Mucosa of descending colon (tissue), 3 donors: ENCODE measurements at regions not wholly inside any gene's neighbourhood (a gene's known extent, or its start where the extent isn't known, plus 50 kb on each side); places are given as distances from the start of the nearest gene placed in this dataset.

Experiments
- ATAC-seq: fragments of 200-7000 bp; cut with Tn5 transposase; one replicate; pipeline ENCODE4 v1.9.1; 2020; ENCODE audit warnings: mild to moderate bottlenecking, moderate library complexity
- DNase-seq, 3 donors: peaks; one replicate each; pipeline ENCODE4 v3.0.0-alpha.2; 2020
- H3K36me3 ChIP-seq: fragments of 200-600 bp; one replicate; pipeline ENCODE4 v1.8.0; 2021; ENCODE audit warnings: low read depth, mild to moderate bottlenecking
- H3K4me1 ChIP-seq: fragments of 200-600 bp; one replicate; pipeline ENCODE4 v1.8.0; 2021; ENCODE audit warnings: low read depth, mild to moderate bottlenecking
- H3K4me3 ChIP-seq: fragments of 200-600 bp; one replicate; pipeline ENCODE4 v1.8.0; 2021; ENCODE audit warnings: mild to moderate bottlenecking
- H3K9me3 ChIP-seq: fragments of 200-600 bp; one replicate; pipeline ENCODE4 v1.8.0; 2021; ENCODE audit warnings: mild to moderate bottlenecking
- CTCF ChIP-seq: fragments of 200-600 bp; IDR thresholded peaks from one replicate; pipeline ENCODE4 v1.8.0; 2022; ENCODE audit warnings: antibody characterized with exemption, mild to moderate bottlenecking
- intact Hi-C, 2 donors: fragments of 100-400 bp; cut with DNase I in 1 of 2; cut with micrococcal nuclease in 1 of 2; formaldehyde crosslinking; loops; one replicate each; pipeline versions ENCODE4 v1.11.0 to v1.11.1; 2022; cut with DNase I, micrococcal nuclease
- donor health status: DM: no; HTN: no; CAD: no; lungs with moderate emphysema.
- donor health status: DM: no; HTN: no; CAD: no.
- donor health status: DM: no; HTN: yes; CAD: no.

DNA sequence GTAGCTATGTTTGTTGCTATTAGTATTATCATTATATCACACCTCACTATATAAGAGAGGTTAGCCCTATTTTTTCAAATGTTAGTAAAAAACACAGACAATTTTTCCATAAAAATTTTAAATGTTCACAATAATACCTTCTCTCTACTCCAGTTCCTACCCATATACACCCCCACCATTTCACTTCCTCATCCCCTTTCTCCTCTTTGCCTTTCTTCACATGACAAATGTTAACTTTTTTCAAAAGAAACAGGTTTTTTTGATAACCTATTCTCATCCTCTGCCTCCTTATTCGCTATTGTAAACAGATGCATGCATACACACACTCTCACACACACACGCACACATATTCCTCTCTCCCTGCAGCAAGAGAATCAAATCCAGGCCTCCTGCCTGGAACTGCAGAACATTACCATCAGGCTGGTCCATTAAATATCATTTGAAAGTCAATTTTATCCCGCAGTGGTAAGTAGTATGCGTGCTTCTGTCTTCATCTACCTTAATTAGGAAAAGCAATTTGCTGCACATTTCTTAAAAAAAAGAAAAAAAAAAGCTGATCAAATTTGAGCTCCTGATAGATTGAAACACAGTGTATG lies 55.5 kb downstream of the MID1IP1 start:
- no peaks in the 10 kb centered on the region for H3K4me1 ChIP-seq
- DNase-seq (no peak), ATAC-seq (no peak)
- no peak for TF ChIP-seq CTCF
- no peaks in the 10 kb centered on the region for H3K36me3 ChIP-seq
- intact Hi-C loops: no loop called here
- no peaks in the 10 kb centered on the region for H3K9me3 ChIP-seq
- no peak overlapping the region for H3K4me3 ChIP-seq

DNA sequence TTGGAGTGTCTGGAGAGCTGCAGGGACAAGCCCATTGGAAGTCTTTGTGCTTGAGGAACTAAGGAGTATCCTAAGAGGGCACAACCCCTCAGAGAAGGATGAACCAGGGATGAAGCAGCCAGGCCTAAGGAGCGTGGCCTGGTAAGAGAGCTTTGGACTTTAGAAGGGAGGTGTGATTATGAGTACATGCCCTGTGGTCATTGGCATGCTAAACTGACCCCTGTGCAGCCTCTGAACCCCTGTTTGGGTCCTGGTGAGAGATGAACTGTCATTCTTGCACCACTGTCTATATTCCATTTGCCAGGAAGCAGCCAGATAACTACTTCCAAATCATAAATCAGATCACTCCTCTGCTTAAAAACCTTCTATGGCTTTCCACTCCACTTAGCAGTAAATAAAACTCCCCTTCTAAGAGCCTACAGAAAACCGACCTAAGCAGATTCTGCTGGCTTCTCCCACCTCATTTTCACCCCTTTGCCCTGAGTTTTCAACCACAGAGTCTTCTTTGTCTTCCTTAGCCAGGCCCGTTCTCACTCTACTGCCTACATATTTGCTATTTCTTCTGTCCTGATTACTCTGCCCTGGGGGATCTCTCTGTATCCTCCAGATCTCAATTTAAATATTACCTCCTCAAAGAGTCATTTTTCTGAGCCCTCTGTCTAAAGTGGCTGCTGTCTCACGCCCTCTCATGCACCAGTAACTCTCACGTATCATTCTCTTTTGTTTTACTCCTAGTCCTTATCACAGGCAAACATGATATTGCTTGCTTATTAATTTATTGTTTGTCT lies 56.7 kb downstream of the MID1IP1 start:
- H3K36me3 ChIP-seq: no peaks in the 10 kb centered on the region
- TF ChIP-seq CTCF: no peak
- ATAC-seq: no peak

DNA sequence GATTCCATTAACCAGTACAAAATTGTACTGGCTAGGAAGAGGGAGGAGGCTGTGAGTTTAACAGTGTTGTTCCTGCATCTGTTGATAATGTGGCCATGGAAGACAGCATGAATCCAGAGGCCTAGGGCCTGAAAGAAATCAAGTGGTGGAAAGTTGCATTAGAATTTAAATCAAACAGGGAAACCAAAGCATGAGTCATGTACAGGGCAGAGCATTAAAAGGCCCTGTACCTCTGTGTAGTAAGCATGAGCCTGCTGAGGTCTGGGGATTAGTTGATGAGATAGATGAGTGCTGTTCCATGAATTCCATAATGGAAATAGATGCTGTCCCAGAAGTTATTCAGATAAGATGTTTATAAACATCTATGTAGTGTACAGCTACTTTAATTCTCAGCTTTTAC lies 58.3 kb downstream of the MID1IP1 start:
- no peaks in the 10 kb centered on the region for H3K9me3 ChIP-seq
- intact Hi-C loops: no loop called here
- no peaks in the 10 kb centered on the region for H3K36me3 ChIP-seq
- ATAC-seq: no peak
- no peak for DNase-seq
- TF ChIP-seq CTCF: no peak
- H3K4me3 ChIP-seq: no peak overlapping the region
- H3K4me1 ChIP-seq: no peaks in the 10 kb centered on the region

More for the DNA sequence above, 56.7 kb downstream of the MID1IP1 start:
- Histone ChIP-seq H3K4me3 (no peak overlapping the region), H3K9me3 (no peaks in the 10 kb centered on the region), H3K4me1 (no peaks in the 10 kb centered on the region)
- intact Hi-C loops: no loop called here
- no peak for DNase-seq

- Histone ChIP-seq H3K36me3 (no peaks in the 10 kb centered on the region), H3K9me3 (no peaks in the 10 kb centered on the region), H3K4me3 (no peak overlapping the region), H3K4me1 (no peaks in the 10 kb centered on the region)
- peak; percentile 39 for ATAC-seq
- no peak for TF ChIP-seq CTCF
- intact Hi-C loops: no loop called here
- DNase-seq: no peak
These were observed 59.1 kb downstream of the MID1IP1 start for GRCh38 chrX:38860106-38861013.

- ATAC-seq (no peak), DNase-seq (no peak)
- H3K36me3 ChIP-seq: no peaks in the 10 kb centered on the region
- no peak overlapping the region for H3K4me3 ChIP-seq
- intact Hi-C loops: no loop called here
- no peaks in the 10 kb centered on the region for H3K9me3 ChIP-seq
- H3K4me1 ChIP-seq: no peaks in the 10 kb centered on the region
- TF ChIP-seq CTCF: no peak
These were observed 60.2 kb downstream of the MID1IP1 start for GRCh38 chrX:38861489-38861888.
